Keratinocyte (primary cell): ENCODE measurements at regions not wholly inside any gene's neighbourhood (a gene's known extent, or its start where the extent isn't known, plus 50 kb on each side); places are given as distances from the start of the nearest gene placed in this dataset.

Experiments used
- DNase-seq: peaks from one replicate; pipeline ENCODE4 v3.0.0-alpha.2; 2011; ENCODE audit warnings: low read depth, missing footprints, low spot score
- FAIRE-seq: peaks from 2 replicates; lab custom pipeline; 2011; peaks lifted over from hg19 to GRCh38; lab: Jason Lieb, UNC
- H2AFZ ChIP-seq: 2 replicates; pipeline ENCODE4 v1.6.0; 2012; ENCODE audit warnings: low read length, control low read depth, inconsistent platforms; ENCODE audit not compliant: control insufficient read depth
- H3K27ac ChIP-seq: 2 replicates; pipeline ENCODE4 v1.5.1; 2011; ENCODE audit warnings: low read length; ENCODE audit not compliant: control insufficient read depth, insufficient read depth
- H3K27me3 ChIP-seq: 3 replicates; pipeline ENCODE4 v1.6.0; 2011; ENCODE audit warnings: low read length; ENCODE audit not compliant: control insufficient read depth, insufficient read depth; ENCODE audit errors: extremely low read depth
- H3K36me3 ChIP-seq, 2 experiments: 2 replicates in 1 of 2; 3 replicates in 1 of 2; pipeline ENCODE4 v1.5.1; 2011; ENCODE audit warnings: low read length in 2 of 2, mild to moderate bottlenecking in 1 of 2; ENCODE audit not compliant: control insufficient read depth in 2 of 2, insufficient read depth in 2 of 2; ENCODE audit errors: extremely low read depth in 1 of 2
- H3K4me1 ChIP-seq: 3 replicates; pipeline ENCODE4 v1.5.1; 2011; ENCODE audit warnings: low read length; ENCODE audit not compliant: control insufficient read depth, insufficient read depth; ENCODE audit errors: extremely low read depth
- H3K4me2 ChIP-seq: 3 replicates; pipeline ENCODE4 v1.6.0; 2011; ENCODE audit warnings: low read depth, low read length; ENCODE audit not compliant: control insufficient read depth, insufficient read depth; ENCODE audit errors: extremely low read depth
- H3K4me3 ChIP-seq, 3 experiments: fragments of 200-600 bp in 1 of 3; sonication (generic) in 1 of 3; 2 replicates in 2 of 3; 3 replicates in 1 of 3; pipeline ENCODE4 v1.5.1; 2011 to 2016; ENCODE audit warnings: low read length in 3 of 3, mild to moderate bottlenecking in 3 of 3, control low read depth in 2 of 3, inconsistent platforms in 1 of 3, low read depth in 1 of 3, mixed read lengths in 1 of 3, mixed run types in 1 of 3, moderate library complexity in 1 of 3; ENCODE audit not compliant: control insufficient read depth in 2 of 3, insufficient read depth in 2 of 3; ENCODE audit errors: extremely low read depth in 1 of 3
- H3K79me2 ChIP-seq: 2 replicates; pipeline ENCODE4 v1.6.0; 2012; ENCODE audit warnings: low read length; ENCODE audit not compliant: control insufficient read depth, insufficient read depth
- H3K9ac ChIP-seq: 3 replicates; pipeline ENCODE4 v1.6.0; 2011; ENCODE audit warnings: low read length; ENCODE audit not compliant: control insufficient read depth, insufficient read depth; ENCODE audit errors: extremely low read depth
- H3K9me1 ChIP-seq: 3 replicates; pipeline ENCODE4 v1.6.0; 2011; ENCODE audit warnings: low read length; ENCODE audit not compliant: control insufficient read depth, insufficient read depth; ENCODE audit errors: extremely low read depth
- H3K9me3 ChIP-seq: 2 replicates; pipeline ENCODE4 v1.5.1; 2012; ENCODE audit warnings: low read depth, low read length; ENCODE audit not compliant: control insufficient read depth
- H4K20me1 ChIP-seq: 3 replicates; pipeline ENCODE4 v1.6.0; 2011; ENCODE audit warnings: low read length; ENCODE audit not compliant: control insufficient read depth, insufficient read depth; ENCODE audit errors: extremely low read depth
- EZH2 ChIP-seq: IDR thresholded peaks from one replicate; pipeline ENCODE4 v1.6.1; 2012; ENCODE audit warnings: inconsistent platforms, mild to moderate bottlenecking, low read length, moderate library complexity
- dilution Hi-C: fragments of 300-500 bp; cut with MboI; formaldehyde crosslinking; loops from one replicate; pipeline ENCODE4 v1.7.0; 2020; ENCODE audit warnings: low sequenced_read_pairs; ENCODE audit not compliant: extremely low pct_ligation_motif_present
- TF ChIP-seq, protein P1 (sequence below), 3 experiments: IDR thresholded peaks in 1 of 3; conservative IDR thresholded peaks in 1 of 3; optimal IDR thresholded peaks in 1 of 3; 2 replicates in 2 of 3; 3 replicates in 1 of 3; pipeline versions ENCODE3 to v1.5.1; 2011; ENCODE audit warnings: low read length in 3 of 3, mild to moderate bottlenecking in 3 of 3, moderate library complexity in 2 of 3, control low read depth in 1 of 3, inconsistent platforms in 1 of 3; ENCODE audit not compliant: insufficient read depth in 2 of 3; ENCODE audit errors: extremely low read depth in 1 of 3

GRCh38 chr4:117417856-117418255, 332.5 kb upstream of the TRAM1L1 start:
- Histone ChIP-seq H3K9me3 (no peaks in the 10 kb centered on the region), H3K36me3 (no peaks in the 10 kb centered on the region), H2AFZ (no peak overlapping the region), H3K9me1 (no peaks in the 10 kb centered on the region), H3K79me2 (no peaks in the 10 kb centered on the region), H3K4me1 (no peaks in the 10 kb centered on the region), H3K27ac (no peak overlapping the region), H4K20me1 (no peaks in the 10 kb centered on the region), H3K27me3 (no peaks in the 10 kb centered on the region), H3K4me3 (no peak overlapping the region), H3K4me2 (no peak overlapping the region), H3K9ac (no peak overlapping the region)
- DNase-seq = no peak
- dilution Hi-C loops = no loop called here
- no peak for TF ChIP-seq EZH2
- TF ChIP-seq, protein P1, sequence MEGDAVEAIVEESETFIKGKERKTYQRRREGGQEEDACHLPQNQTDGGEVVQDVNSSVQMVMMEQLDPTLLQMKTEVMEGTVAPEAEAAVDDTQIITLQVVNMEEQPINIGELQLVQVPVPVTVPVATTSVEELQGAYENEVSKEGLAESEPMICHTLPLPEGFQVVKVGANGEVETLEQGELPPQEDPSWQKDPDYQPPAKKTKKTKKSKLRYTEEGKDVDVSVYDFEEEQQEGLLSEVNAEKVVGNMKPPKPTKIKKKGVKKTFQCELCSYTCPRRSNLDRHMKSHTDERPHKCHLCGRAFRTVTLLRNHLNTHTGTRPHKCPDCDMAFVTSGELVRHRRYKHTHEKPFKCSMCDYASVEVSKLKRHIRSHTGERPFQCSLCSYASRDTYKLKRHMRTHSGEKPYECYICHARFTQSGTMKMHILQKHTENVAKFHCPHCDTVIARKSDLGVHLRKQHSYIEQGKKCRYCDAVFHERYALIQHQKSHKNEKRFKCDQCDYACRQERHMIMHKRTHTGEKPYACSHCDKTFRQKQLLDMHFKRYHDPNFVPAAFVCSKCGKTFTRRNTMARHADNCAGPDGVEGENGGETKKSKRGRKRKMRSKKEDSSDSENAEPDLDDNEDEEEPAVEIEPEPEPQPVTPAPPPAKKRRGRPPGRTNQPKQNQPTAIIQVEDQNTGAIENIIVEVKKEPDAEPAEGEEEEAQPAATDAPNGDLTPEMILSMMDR (optimal IDR thresholded peaks at IDR 0.05 in 1 of 3, IDR thresholded peaks at IDR 0.05 in 1 of 3, conservative IDR thresholded peaks at IDR 0.05 in 1 of 3; ENCODE audit: extremely low read depth in 1 of 3, insufficient read depth in 2 of 3, low read length in 3 of 3) = no peak
- FAIRE-seq = no peak

DNA sequence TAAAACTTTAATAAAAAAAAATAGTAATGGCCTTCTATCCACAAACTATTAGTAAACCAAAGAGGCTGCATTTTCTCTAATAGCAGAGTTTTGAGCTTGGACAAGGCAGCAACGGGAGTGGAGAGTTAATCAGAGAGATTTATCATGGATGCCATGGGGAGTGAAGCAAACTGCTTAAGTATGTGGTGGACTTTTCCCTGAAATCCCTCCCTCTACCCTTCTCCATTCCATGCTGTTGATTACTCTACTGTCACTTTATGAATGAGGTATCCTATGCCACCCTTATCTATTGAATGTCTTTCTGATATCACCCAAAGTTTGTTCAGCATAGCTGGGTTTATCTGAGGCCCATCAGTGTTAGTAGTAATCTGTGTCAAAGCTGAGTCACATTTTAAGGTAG, 335.6 kb upstream of the TRAM1L1 start:
- Histone ChIP-seq H3K4me3 (no peak overlapping the region), H3K9me1 (no peaks in the 10 kb centered on the region), H3K9ac (no peak overlapping the region), H4K20me1 (no peaks in the 10 kb centered on the region), H3K27me3 (no peaks in the 10 kb centered on the region), H3K27ac (no peak overlapping the region), H3K4me2 (no peak overlapping the region), H3K9me3 (no peaks in the 10 kb centered on the region), H3K79me2 (no peaks in the 10 kb centered on the region), H3K36me3 (no peaks in the 10 kb centered on the region), H2AFZ (no peak overlapping the region), H3K4me1 (no peaks in the 10 kb centered on the region)
- no peak for TF ChIP-seq EZH2
- TF ChIP-seq, protein P1 (optimal IDR thresholded peaks at IDR 0.05 in 1 of 3, IDR thresholded peaks at IDR 0.05 in 1 of 3, conservative IDR thresholded peaks at IDR 0.05 in 1 of 3; ENCODE audit: extremely low read depth in 1 of 3, insufficient read depth in 2 of 3, low read length in 3 of 3) = no peak
- FAIRE-seq = no peak
- DNase-seq = no peak
- dilution Hi-C loops = no loop called here
